ENCODE measurements at regions not wholly inside any gene's neighbourhood (a gene's known extent, or its start where the extent isn't known, plus 50 kb on each side); places are given as distances from the start of the nearest gene placed in this dataset.

GRCh38 chr1:218715961-218716669 is 371.0 kb downstream of the TGFB2 start:
- Histone ChIP-seq H3K27ac (no peak overlapping the region), H3K4me1 (ENCODE audit: insufficient read depth) (no peaks in the 10 kb centered on the region), H3K9me3 (no peaks in the 10 kb centered on the region), H3K36me3 (no peaks in the 10 kb centered on the region), H3K27me3 (no peaks in the 10 kb centered on the region), H3K4me3 (no peak overlapping the region)
- intact Hi-C loops (cut with DNase I), result no loop called here
- no peak for TF ChIP-seq CTCF (IDR thresholded peaks at IDR 0.05)
- no peak for TF ChIP-seq EP300 (IDR thresholded peaks at IDR 0.05)
- 94 to 100% (median 98%) methylated on average over 3 of the region's 3 CpGs for WGBS, 3 donors
- DNase-seq, result no peak

DNA sequence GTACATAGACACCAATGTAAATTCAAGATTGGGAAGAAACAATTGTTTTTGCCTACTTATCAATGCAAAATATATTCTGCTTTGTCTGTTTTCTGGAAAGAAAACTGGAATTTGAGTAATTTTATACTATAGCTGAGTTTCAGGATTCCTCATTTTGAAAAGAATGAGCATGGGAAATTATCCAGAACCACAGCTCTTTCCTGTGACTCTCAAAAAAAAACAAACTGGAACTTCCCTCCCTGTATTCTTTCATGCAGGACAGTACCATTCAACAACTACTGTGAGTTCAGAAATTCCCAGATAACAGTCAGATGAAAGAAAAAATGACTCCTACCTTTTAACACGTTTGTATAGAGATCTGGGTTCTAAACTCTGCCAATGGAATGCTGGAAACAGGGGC is 372.4 kb downstream of the TGFB2 start:
- Histone ChIP-seq H3K36me3 (no peaks in the 10 kb centered on the region), H3K9me3 (no peaks in the 10 kb centered on the region), H3K27me3 (no peaks in the 10 kb centered on the region), H3K27ac (no peak overlapping the region), H3K4me3 (no peak overlapping the region), H3K4me1 (ENCODE audit: insufficient read depth) (no peaks in the 10 kb centered on the region)
- 2 to 5% (median 3%) methylated on average over 1 of the region's 1 CpG for WGBS, 3 donors
- intact Hi-C loops (cut with DNase I), result no loop called here
- TF ChIP-seq EP300 (IDR thresholded peaks at IDR 0.05), result no peak
- TF ChIP-seq CTCF (IDR thresholded peaks at IDR 0.05), result no peak
- no peak for TF ChIP-seq POLR2A (IDR thresholded peaks at IDR 0.05)
- no peak for DNase-seq

- no peak for DNase-seq
- 46 to 68% (median 47%) methylated on average over 3 of the region's 3 CpGs for WGBS, 3 donors
- H3K4me1 ChIP-seq (ENCODE audit: insufficient read depth), result no peaks in the 10 kb centered on the region
- no peaks in the 10 kb centered on the region for H3K9me3 ChIP-seq
- no peaks in the 10 kb centered on the region for H3K27me3 ChIP-seq
- no peak overlapping the region for H3K4me3 ChIP-seq
- no peak overlapping the region for H3K27ac ChIP-seq
- intact Hi-C loops (cut with DNase I), result no loop called here
- TF ChIP-seq POLR2A (IDR thresholded peaks at IDR 0.05), result no peak
- TF ChIP-seq EP300 (IDR thresholded peaks at IDR 0.05), result no peak
- no peak for TF ChIP-seq CTCF (IDR thresholded peaks at IDR 0.05)
- no peaks in the 10 kb centered on the region for H3K36me3 ChIP-seq
Observed at GRCh38 chr1:218718206-218718605, 373.1 kb downstream of the TGFB2 start.

- intact Hi-C loops (cut with DNase I), result no loop called here
- no peak for DNase-seq
- H3K4me1 ChIP-seq (ENCODE audit: insufficient read depth), result no peaks in the 10 kb centered on the region
- 85 to 94% (median 90%) methylated on average over 4 of the region's 4 CpGs for WGBS, 3 donors
- no peaks in the 10 kb centered on the region for H3K36me3 ChIP-seq
- H3K9me3 ChIP-seq, result no peaks in the 10 kb centered on the region
- H3K27ac ChIP-seq, result no peak overlapping the region
- TF ChIP-seq CTCF (IDR thresholded peaks at IDR 0.05) (no peak), EP300 (IDR thresholded peaks at IDR 0.05) (no peak), POLR2A (IDR thresholded peaks at IDR 0.05) (no peak)
- H3K4me3 ChIP-seq, result no peak overlapping the region
- H3K27me3 ChIP-seq, result no peaks in the 10 kb centered on the region
Observed at GRCh38 chr1:218718977-218719376, 373.8 kb downstream of the TGFB2 start.

All from ovary (tissue), 7 donors.